Neural cell (in vitro differentiated cells): ENCODE measurements at regions not wholly inside any gene's neighbourhood (a gene's known extent, or its start where the extent isn't known, plus 50 kb on each side); places are given as distances from the start of the nearest gene placed in this dataset.

Experiments used
- EZH2 ChIP-seq: fragments of 200-600, 300-800 bp; shearing (Covaris generic), sonication (generic); IDR thresholded peaks from 2 replicates; pipeline ENCODE4 v1.6.1; 2014; ENCODE audit warnings: antibody characterized with exemption, low read length, borderline replicate concordance, mild to moderate bottlenecking; ENCODE audit not compliant: insufficient read depth, poor library complexity, severe bottlenecking
- POLR2AphosphoS5 ChIP-seq: IDR thresholded peaks from 2 replicates; pipeline ENCODE4 v1.6.1; 2012
- SMC3 ChIP-seq: fragments of 450-650 bp; conservative IDR thresholded peaks from 2 replicates; pipeline ENCODE4 v1.6.1; 2014; ENCODE audit warnings: antibody characterized with exemption, mild to moderate bottlenecking, moderate library complexity; ENCODE audit not compliant: poor library complexity
- TAF1 ChIP-seq: IDR thresholded peaks from 2 replicates; pipeline ENCODE4 v1.6.1; 2012; ENCODE audit warnings: low read depth
- TF ChIP-seq, protein P1 (sequence below): fragments of 450-650 bp; IDR thresholded peaks from 2 replicates; pipeline ENCODE4 v1.5.1; 2014; ENCODE audit warnings: antibody characterized with exemption, mild to moderate bottlenecking, moderate library complexity; ENCODE audit not compliant: poor library complexity, severe bottlenecking
- TF ChIP-seq, protein P2 (sequence below): IDR thresholded peaks from 2 replicates; pipeline ENCODE4 v1.6.1; 2012; ENCODE audit warnings: borderline replicate concordance

DNA sequence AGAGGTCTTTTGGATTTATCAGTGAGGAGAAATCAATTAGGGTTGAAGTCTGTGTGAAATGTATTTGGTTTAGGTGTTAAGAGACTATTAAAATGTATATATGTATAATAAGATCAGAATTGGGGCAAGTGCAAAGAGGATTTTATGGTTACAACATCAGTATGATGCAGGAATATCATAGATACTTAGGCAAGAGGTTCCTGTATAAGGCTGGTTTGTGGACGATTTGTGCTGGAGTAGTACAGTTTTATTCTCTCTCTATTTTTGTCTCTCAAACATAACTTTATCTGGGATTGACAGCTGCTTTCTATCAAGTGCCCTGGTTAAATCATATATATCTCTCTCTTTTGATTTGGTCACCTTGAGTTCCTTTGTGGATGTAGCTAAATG lies 142.5 kb downstream of the CTH start:
- TF ChIP-seq, protein P1, sequence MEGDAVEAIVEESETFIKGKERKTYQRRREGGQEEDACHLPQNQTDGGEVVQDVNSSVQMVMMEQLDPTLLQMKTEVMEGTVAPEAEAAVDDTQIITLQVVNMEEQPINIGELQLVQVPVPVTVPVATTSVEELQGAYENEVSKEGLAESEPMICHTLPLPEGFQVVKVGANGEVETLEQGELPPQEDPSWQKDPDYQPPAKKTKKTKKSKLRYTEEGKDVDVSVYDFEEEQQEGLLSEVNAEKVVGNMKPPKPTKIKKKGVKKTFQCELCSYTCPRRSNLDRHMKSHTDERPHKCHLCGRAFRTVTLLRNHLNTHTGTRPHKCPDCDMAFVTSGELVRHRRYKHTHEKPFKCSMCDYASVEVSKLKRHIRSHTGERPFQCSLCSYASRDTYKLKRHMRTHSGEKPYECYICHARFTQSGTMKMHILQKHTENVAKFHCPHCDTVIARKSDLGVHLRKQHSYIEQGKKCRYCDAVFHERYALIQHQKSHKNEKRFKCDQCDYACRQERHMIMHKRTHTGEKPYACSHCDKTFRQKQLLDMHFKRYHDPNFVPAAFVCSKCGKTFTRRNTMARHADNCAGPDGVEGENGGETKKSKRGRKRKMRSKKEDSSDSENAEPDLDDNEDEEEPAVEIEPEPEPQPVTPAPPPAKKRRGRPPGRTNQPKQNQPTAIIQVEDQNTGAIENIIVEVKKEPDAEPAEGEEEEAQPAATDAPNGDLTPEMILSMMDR, result no peak
- no peak for TF ChIP-seq EZH2
- no peak for TF ChIP-seq TAF1
- no peak for TF ChIP-seq SMC3
- TF ChIP-seq, protein P2, sequence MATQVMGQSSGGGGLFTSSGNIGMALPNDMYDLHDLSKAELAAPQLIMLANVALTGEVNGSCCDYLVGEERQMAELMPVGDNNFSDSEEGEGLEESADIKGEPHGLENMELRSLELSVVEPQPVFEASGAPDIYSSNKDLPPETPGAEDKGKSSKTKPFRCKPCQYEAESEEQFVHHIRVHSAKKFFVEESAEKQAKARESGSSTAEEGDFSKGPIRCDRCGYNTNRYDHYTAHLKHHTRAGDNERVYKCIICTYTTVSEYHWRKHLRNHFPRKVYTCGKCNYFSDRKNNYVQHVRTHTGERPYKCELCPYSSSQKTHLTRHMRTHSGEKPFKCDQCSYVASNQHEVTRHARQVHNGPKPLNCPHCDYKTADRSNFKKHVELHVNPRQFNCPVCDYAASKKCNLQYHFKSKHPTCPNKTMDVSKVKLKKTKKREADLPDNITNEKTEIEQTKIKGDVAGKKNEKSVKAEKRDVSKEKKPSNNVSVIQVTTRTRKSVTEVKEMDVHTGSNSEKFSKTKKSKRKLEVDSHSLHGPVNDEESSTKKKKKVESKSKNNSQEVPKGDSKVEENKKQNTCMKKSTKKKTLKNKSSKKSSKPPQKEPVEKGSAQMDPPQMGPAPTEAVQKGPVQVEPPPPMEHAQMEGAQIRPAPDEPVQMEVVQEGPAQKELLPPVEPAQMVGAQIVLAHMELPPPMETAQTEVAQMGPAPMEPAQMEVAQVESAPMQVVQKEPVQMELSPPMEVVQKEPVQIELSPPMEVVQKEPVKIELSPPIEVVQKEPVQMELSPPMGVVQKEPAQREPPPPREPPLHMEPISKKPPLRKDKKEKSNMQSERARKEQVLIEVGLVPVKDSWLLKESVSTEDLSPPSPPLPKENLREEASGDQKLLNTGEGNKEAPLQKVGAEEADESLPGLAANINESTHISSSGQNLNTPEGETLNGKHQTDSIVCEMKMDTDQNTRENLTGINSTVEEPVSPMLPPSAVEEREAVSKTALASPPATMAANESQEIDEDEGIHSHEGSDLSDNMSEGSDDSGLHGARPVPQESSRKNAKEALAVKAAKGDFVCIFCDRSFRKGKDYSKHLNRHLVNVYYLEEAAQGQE, result no peak
- no peak for TF ChIP-seq POLR2AphosphoS5
